Stimulated activated CD8-positive, alpha-beta memory T cell treated with anti-CD3 and anti-CD28 coated beads, Interleukin-15, amount 100 ng/mL, for 1 hour (primary cell): ENCODE measurements at regions not wholly inside any gene's neighbourhood (a gene's known extent, or its start where the extent isn't known, plus 50 kb on each side); places are given as distances from the start of the nearest gene placed in this dataset.

ENCODE experiments used
- DNase-seq: peaks from one replicate; pipeline ENCODE4 v3.0.0-alpha.2; 2020; ENCODE audit warnings: low read depth

DNA sequence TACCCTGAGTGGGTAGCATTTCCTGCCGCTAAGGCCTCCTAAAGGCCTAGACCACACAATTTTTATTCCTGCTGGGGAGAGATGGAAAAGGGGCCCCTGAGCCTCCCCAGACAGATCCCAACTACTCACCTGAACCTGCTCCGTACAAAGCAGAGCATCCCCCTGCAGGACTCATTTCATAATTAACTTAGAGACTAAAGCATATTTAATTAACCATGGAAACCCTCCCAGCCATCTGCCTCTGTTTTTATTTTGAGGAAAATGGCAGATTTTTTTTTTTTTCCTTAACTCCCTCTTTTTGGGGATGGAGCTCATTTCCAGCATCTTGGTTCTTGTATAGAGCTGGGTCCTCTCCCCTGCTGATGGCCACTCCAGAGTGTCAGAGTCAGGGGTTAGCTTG, 96.5 kb upstream of the CRHR1 start:
- DNase-seq: no peak

DNA sequence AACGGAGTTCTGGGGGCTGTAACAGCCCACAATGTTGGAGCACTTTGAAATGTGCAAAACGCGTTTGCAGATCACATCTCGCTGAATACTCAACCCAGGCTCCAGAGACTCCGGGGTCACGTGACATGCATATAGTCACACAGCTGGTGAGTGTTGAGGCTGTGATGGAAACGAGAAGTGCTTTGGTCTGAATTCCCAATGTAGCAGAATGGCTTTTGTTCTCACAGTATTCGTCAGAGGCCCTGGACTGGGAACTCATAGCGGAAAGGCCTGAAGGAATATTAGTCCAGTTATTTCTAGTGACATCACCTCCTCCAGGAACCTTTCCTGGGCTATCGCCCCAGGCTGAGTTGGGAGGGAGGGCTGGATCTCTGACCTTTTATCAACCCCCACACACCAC, 95.8 kb upstream of the CRHR1 start:
- no peak for DNase-seq

DNA sequence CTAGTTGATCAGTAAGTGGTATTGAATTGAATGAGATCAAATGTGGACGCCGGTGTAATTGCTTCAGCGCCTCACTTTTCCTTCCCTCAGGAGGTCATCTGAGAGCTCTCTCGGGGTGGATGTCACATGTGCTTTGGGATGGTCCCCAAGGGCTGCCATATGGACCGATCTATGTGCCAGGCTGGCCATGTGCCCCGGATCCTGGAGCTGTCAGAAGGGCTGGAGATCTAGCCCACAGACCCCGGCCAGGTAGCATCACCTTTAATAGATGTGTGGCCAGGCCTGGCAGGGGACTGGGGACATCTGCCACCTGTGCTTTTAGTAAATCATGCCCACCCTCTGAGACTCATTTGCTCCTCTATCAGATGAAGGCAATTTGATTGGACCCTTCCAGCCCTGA, 95.3 kb upstream of the CRHR1 start:
- no peak for DNase-seq

DNA sequence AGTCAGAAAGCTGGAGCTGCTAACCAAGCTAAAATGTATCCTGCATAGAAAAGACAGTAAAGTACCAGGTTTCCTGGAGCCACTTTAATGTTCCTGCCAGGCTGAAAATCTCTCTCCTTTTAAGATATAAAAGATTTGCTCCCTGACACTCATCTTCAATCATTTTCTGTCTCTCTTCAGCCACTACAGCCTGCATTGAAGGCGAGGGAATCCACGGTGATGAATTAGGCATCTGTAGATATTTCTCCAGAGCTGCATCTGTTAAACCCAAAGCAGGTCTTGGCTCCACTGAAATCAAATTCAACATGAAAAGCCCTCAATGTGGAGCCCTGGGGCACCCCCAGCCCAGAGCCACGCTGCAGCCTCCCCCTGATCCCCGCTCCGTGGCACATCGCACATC, 94.7 kb upstream of the CRHR1 start:
- no peak for DNase-seq

DNA sequence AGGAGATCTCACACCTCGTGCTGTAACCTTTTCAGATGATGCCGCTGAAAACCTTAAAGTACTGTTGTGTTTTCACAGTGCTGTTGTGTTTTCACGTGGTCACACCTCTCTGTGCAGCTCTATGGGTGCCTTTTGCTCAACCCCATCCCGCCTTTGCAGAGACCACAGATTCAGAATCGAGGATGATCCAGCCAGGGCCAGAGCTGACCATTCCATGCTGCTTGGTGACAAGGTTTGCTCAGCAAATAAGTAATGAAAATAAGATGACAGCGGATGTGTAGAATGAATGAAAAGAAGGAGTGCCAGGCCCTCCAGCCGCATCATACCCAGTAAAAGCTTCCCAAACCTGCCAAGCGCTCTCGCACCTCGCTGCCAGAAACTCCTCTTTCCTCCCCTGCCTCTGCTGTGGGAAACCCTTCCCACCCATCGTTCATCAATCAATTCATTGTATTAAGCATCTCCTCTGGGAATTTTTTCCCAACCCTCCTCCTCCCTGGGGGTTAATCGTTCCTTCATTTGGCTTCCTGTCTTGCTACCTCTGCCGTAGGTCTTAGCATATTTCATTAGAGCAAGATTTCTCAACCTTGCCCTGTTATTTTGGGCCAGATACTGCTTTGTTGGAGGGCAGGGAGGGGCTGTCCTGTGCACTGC, 93.4 kb upstream of the CRHR1 start:
- DNase-seq: no peak

DNA sequence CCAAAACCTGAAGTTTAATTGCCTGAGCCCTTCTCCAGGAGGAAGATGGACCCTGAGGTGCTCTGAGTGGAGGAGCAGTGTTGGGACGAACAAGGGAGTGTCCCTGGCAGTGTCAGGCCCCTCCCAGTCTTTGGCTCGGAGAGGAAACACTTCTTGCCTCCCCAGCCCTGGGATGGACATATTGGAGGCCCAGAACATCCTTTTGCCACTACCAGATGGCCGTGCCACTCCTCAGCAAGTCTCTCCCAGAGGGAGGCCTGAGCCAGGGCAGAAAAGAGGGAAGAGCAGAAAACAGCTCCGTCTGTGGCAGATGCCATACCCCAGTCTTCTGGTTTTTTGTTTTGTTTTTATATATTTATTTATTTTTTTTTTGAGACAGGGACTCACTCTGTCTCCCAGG, 91.5 kb upstream of the CRHR1 start:
- no peak for DNase-seq

DNA sequence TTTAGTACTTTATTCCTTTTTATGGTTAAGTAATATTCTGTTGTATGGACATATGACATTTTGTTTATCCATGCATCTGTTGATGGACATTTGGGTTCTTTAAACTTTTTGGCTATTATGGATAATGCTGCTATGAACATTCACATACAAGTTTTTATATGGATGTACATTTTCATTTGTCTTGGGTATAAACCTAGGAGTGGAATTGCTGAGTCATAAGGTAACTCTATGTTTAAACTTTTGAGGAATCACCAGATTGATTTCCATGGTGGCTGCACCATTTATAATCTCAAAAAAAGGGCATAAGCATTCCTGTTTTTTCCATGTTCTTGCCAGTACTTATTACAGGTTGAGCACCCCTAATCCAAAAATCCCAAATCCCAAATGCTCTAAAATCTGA, 90.3 kb upstream of the CRHR1 start:
- DNase-seq: no peak

DNA sequence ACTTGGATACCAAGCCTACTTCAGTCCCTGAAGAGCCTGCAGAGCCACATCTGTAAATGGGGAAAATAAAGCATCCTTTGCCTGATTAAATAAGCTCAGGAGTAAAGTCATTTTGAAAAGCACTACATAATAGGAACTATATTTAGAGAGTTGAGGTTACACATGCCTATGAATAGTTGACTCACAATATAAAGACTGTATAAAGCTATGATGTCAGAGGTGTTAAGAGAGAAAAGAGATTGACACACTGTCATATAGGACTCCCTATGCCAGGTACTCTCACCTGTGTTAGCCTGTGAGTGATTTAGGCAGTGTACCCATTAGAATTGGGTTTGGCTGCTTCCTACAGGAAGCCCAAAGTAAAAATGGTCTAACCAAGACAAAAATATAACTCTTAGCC, 87.7 kb upstream of the CRHR1 start:
- DNase-seq: no peak

DNA sequence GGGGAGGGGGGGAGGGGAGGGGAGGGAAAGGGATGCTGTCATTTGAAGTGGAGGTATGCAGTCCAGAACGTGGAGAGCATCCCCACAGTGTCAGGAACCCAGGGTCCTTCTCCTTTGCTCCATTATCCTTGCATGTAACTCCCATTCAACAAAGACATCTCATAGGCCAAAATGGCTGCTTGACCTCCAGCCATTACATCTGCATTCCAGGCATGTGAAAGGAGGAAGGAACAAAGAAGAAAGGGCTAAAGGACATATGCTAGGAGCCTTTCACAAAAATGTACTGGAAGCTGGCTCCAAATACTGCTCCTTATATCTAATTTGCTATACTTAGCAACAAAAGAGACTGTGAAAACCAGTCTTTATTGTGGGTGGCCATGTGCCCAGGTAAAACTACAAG, 87.0 kb upstream of the CRHR1 start:
- DNase-seq: no peak

DNA sequence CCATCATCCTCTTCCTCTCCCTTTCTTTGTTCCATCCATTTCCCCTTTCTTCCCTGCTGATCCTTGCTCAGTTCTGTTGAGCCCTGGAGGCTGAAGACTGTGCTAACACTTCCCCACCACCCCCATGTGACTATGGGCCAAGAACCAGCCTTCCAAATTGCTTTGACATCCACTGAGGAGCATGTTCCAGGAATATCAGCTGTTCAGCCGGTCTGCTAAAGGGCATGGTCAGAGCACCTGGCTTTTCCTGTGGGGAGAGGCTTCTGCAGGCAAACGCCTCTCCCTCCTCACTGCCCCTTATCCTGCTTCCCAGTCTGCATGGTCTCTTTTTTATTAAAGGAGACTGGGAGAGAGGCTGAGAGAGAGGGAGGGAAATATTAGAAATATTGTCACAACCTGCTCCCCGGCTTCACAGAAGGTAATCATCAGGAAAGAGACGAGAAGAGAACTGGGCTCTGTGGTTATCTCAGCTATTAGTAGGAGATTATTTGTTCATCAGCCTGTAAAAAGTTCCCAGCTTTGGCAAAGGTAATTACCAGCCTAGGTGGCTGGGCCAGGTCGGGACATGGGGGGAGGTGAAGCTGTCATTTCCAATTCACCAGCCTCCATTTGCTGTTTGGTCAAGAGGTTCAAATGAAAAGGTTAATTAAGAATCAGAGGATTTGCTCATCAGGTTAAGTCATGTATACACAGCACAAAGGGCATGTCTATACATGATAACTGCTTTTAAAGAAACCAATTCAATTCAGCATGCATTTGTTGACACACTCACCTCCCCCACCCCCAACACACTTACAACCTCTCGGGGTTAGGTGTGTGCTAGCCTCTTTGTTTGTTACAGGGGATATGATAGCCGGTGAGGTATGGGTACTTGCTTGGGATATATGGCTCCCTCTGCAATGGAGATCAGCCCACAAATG, 83.7 kb upstream of the CRHR1 start:
- DNase-seq: no peak

DNA sequence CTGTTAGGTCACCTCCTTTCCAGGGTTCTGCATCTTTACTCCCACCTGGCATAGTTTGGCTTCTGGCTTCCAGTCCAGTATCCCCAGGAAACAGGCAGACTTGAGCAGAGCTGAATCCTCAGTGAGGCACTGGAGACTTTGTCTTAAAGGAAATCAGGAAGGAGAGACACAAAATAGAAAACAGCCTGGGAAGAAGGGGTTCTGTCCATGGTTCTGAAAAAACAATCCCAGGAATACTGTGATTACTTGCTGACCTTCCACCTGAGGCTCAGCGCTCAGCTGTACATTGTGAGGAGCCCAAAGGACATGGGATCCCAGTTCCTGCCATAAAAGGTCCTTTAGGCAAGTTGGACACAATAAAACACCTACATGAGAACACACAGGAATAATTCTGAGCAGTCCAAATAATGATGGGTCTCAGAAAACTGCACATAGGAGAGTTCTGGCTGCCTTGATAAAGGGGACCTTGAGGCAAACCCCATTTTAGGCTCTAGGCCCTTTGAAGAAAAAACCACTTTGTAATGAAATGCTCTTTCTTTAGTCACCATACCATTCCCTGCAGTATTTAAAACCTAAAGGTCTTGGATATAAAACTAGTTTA, 81.4 kb upstream of the CRHR1 start:
- DNase-seq: no peak

DNA sequence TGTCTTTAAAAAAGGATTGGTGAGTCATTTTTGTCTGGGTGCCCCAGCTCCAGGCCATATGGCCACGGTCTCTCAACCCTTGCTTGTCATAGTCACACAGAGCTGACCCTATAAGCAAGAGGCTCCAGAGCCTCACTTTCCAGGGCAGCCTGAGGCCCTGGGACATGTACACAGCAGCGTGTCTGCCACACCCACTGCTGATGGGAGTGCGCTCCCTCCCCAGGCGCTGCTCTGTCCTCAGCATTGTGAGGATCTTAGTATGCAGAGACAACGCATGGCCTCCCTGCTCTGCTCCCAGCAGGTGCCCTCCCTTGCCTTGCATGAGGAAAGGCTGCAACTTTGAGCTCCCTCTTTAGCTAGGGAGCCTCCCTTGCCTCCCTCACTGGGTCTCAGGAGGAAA, 80.8 kb upstream of the CRHR1 start:
- no peak for DNase-seq

DNA sequence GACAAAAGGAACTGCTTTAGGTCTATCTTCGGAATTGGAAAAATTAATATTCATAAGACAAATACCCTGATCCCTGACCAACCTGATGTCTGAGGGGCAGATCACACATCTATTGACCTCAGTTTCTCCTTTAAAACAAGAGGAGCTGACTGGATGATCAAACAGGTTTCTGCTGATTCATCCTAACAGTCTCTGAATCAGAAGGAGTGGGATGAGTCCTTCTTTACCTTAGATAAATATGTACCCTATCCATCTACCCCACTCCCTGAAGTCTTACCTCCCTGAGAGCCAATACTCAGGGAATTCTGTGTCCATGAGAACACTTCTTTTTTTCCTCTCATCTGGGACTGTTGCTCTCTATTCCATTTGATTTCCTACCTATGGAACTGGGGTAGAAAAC, 80.3 kb upstream of the CRHR1 start:
- DNase-seq: no peak

DNA sequence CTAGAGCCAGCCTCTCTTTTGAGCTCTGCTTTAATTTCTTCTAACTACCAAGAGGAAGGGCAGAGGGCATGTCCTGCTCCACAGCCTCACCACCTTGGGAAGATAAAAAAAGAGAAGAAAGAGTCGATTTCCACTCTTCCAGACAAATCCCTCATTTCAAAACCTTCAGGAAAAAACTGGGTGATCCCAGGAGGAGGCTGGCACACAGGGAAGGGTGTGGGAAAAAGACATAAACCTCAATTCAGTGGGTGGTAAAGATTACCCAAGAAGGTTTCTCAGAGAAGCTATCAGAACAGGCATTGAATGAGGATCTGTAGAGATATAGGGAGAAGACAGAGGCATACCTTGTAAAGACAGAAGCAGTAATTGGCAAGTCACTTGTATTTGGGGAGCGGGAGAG, 79.9 kb upstream of the CRHR1 start:
- no peak for DNase-seq

DNA sequence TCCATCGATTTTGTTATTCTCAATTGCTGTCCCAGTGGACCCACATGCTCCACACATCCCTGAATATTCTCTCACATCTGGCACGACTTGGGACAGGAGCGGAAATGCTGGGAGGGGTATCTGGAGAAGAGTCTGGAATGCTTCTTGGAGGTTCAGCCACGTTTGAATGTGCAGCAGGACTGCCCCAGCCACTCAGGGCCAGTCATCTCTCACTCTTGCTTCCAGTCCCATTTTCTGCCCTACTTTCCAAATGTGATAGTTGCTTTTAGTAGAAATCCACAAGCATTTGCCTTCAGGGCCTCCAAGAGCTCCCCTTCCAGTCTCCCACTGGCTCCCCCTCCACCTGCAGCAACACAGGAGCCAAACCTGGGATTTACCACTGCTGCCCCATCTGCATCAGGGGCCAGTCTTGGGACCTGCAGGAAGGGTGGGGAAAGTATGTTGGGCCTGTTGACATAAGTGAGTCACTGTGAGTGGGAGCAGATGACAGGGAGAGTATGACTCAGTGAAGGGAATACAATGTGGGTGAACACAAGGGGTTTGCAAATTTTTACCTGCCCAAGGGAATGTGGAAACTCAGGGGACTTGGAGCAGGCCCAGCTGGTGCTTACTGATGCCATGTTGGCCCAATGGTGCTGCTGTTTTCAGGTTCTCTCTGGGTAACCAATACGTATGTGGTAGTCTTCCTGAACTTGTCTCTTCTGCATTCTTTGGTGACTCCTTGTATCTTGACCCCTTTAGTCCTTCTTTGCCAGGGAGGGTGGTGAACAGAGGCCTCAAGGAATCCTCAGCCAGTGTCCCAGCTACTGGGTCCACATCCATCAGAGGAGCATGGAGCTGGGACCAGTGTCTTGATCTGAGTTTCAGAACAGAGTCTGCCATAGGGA, 78.8 kb upstream of the CRHR1 start:
- DNase-seq: no peak

DNA sequence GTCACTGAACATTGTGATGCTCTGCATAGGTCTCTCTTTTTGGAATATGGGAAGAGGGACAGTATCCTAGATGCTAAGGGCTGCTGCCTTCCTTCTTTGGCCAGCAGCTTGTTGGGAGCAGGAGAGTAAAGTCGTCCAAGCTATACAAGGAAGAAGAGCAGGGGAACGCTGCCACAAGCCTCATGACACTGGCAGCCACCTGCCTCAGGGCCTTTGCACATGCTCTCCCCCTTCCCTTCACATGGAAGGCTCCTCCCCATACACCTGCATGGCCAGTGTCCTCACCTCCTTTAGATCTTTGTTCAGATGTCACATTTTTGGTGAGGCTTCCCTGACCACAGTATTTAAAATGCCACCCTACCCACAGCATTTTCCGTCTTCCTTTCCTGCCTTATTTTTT, 78.1 kb upstream of the CRHR1 start:
- no peak for DNase-seq

DNA sequence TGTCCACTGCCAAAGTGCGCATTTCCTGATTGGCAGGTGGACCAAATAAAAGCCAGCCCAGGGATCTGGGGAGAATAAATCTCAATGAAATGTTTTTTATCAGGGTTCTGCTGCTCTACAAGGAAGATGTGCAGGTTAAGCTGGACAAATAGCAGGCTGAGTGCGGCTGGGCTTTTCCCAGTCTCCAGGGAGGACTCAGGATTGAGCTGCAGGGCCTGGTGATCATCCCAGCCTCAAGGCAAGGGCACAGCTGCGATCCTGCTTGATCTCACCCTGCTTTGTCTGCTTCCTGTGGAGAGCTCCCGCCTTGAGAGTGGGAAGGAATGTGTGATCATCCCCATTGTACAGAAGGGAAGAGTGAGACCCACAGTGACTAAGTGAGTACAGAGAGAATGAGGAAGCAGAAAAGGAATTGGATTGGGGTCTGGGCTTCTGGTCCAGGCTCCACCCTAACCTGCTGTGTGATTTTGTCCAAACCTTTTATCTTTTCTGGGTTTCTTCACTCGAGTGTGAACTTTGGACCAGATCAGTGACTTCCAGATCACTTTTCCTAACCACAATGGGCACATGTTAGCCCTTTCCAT, 75.3 kb upstream of the CRHR1 start:
- no peak for DNase-seq

DNA sequence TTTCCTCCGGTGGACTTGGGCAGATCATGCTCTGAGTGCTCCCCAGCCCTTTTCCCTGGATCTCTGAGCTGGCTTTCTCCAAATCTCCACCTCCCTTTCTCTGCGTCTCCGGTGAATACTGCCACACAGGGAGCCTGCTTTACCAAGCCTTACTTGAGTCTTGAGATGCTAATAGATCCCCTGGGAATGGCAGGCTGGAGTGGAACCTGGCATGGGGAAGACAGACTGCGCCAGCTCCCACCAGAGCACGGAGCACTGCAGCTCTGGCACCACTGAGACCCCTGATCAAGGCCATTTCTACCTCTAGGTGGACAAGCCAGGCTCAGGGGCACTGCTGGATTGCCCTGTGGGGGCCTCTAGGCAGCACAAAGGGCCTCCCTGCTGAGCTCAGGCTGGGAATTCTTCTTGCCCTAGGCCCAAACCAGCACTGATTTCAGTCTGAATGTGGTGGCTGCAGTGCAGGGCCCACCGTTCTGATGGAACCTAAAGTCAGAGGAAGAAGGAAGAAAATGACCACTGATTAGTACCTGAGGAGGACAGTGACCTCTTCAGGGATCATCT, 74.3 kb upstream of the CRHR1 start:
- DNase-seq: no peak

DNA sequence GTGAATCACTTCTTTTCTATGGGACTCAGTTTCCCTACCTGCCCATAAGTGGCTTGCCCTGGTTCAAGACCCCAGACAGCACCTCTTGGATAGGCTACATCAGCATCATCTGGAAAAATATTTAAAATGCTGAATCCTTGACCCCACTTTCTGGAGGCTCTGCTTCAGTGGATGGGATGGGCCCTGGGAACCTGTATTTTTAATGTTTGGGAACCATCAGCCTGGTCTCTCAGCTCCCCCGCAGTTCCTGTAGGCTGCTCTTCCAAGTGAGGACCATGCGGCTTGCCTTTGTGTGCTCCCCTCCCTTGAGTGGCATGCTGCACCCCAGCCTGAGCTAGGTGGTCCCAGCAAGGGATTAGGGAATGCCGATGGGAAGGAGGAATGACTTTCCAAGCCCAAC, 68.3 kb upstream of the CRHR1 start:
- no peak for DNase-seq

DNA sequence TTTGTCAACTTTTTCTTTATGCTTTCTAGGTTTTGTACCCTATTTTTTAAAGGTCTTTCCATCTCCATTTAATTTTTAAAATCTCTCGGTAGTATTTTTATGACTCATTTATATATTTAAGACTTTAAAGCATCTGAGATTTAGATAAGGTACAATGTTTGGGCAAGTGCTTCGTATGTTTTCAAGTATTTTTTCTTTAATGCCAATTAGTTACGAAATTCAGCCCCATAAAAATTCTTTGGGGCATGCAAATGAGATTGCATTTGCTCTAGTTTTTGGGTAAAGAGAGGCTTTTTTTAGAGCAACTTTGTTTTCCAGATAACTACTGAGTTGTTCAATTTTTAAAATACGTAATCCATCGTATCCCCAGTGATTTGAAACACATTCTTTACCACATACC, 65.3 kb upstream of the CRHR1 start:
- no peak for DNase-seq

DNA sequence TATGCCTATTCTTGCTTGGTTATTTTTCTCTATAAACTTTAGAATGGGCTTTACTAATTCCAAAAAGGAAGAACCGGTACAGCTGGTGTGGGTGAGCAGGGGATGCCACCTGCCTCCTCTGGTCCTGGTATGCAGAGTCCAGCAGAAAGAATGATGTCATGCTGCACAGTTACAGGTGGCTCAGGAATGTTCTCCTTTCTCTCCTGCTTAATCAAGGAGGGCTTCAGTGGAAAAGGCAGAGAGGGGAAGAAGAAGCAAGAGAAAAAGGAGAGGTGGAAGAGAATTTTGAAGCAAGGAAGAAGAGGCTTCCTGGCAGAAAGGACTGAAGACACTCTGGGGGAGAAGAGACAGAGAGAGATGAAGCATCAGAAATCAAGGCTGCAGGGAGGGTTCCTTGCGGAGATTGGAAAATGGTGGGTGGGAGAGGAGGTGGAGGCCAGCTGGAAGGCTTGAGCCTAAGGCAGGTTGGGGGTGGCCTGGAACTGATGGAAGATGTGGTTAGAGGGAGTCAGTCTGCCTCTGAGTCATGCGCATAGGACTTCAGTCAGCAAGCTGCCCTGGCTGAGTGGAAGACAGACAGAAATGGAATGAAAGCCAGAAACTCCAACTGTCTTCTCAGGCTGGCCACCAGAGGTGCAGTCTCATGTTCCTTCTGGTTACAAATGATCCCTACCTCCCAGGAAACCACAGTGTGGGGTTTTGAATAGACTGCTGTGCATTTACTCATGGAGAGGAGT, 64.6 kb upstream of the CRHR1 start:
- no peak for DNase-seq
